T-helper 1 cell treated with Interleukin-12 subunit alpha and Interleukin-12 subunit beta and Interleukin-4 antibody, amounts not matched to agents 30 ng/mL and 1 ng/mL, for 36 hours (primary cell): ENCODE measurements at regions not wholly inside any gene's neighbourhood (a gene's known extent, or its start where the extent isn't known, plus 50 kb on each side); places are given as distances from the start of the nearest gene placed in this dataset.
"Not testable (repeated sequence)": the region's sequence is repeated elsewhere in the genome, so short reads cannot be mapped to it uniquely, and the experiment has no call there.

Experiments
- intact Hi-C: fragments of 100-400 bp; cut with micrococcal nuclease; formaldehyde crosslinking; loops from one replicate; pipeline ENCODE4 v1.15.1; 2024

DNA sequence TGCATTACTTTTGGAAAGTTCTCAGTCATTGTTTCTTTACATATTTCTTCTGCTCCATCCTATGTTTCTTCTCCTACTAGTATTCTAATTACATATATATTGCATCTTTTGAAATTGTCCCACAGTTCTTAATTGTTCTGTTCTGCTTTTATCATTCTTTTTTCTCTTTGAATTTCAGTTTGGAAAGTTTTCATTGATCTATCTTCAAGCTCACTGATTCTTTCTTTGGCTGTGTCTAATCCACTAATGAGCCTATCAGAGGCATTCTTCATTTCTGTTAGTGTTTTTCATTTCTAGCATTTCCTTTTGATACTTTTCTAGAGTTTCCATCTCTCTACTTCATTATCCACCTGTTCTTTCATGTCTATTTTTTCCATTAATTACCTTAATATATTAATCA lies 159.0 kb upstream of the KCNJ15 start:
- intact Hi-C loops, result no loop called here

DNA sequence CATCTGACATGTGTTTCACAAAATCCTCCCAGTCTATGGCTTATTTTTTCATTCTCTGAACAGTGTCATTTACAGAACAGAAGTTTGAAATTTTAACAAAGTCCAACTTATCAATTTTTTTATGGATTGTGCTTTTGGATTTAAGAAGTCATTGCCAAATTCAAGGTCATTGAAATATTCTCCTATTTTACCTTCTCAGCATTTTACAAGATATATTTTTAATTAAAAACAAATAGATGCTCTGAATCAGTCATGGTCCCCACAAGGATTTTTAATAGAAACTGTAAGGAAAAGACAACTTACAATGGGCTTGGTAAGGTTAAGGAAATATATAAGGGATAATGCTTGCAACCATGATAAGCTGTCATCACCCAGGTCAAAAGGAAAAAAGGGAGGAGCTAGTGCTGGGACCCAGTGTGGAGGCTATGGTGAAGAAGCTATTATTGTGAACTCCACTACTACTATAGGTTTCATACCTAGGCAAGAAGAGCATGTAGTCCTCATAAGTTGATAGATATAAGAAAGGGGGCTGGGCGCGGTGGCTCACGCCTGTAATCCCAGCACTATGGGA lies 144.5 kb upstream of the KCNJ15 start:
- intact Hi-C loops, result no loop called here

DNA sequence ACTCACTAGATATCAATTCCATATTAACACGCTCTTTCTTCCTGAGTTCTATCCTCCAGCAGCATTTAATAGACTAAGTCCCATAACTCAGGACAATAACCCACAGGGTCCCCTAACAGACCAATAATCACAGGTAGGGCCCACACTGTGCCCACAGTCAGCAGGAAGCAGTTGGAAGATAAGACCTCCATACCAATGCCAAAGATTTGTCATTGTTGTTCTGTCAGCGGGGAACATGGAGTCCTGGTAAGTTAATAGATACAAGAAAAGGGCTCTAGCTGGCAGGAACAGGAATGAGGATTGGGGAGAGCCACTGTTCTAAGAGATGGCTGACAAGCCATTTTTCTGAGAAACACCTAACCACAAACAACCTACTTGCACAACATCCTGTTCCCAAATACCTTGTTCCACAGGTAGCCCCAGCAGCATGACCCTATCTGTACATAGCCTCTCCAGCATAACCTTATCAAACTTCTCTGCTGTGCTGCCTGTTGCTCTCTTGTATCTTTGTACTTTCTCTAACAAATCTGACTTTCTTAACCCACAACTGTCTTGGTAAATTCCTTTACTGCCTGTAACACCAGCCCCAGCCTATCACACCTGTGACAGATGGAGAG lies 142.0 kb upstream of the KCNJ15 start:
- intact Hi-C loops, result no loop called here

DNA sequence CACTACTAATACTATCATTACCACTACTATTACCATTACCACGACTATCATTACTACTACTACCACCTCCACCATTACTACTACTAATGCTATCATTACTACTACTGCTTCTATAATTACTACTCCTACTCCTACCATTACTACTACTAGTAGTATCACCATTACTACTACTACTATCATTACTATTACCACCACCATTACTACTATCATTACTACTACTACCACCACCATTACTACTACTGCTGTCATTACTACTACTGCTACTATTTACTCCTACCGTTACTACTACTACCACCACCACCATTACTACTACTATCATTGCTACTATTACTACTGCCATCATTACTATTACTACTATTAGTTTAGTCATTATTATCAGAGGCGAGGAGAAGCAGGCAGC lies 140.9 kb upstream of the KCNJ15 start:
- intact Hi-C loops, result no loop called here

DNA sequence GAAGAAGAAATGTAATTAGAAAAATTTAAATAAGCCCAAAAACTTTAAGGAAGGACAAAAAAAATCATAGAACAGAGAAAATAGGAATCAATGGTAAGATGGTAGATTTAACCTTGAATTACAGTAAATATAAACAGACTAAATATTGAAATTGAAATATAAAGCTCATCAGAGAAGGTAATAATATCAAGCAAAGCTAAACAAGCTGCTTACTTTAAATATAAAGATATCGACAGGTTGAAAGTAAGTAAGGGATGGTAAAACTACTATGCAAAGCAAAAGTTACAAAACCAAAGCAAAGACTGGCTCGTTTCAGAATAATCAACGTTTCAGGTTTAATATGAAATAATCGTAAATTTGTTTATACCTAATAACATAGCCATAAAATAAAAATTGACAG lies 137.0 kb upstream of the KCNJ15 start:
- intact Hi-C loops, result no loop called here

DNA sequence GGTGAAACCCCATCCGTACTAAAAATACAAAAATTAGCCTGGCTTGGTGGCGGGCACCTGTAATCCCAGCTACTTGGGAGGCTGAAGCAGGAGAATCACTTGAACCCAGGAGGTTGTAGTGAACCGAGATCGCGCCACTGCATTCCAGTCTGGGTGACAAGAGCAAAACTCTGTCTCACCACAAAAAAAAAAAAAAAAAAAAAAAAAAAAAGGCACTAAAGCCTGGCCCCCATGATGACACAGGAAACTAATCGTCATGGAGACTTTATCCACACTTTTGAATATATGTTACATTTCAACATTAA lies 136.2 kb upstream of the KCNJ15 start:
- intact Hi-C loops, result not testable (repeated sequence)

DNA sequence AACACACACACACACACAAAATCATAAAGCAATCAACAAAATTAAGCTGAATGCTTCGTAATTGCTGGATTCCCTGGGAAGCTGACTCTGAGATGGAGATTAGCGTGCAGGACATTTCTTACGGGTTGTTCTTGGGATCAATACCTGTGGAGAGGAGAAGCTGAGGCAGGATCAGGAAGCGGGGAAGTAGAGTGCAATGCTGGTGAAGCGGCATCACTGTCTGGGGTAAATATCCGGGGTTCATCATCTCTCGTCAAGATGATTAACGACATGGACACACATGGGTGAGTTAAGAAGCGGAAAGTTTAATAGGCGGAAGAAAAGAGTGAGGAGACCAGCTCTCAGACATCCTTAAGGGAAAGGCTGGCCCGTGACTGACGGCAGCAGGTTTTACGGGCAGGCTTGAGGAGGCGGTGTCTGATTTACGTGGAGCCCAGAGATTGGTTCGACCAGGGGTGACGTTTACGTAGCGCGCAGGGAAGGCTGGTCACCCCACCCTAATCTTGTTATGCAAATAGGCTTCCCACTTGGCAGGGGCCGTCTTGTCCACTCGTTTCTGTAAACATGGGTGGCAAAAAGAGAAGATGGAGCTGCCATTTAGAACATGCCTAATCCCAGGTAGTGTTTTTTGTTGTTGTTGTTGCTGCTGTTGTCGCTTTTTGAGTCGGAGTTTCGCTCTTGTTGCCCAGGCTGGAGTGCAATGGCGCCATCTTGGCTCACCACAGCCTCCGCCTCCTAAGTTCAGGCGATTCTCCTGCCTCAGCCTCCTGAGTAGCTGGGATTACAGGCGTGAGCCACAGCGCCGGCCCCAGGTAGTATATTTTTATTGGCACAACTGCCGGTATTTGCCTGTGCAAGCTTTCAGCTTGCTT lies 135.6 kb upstream of the KCNJ15 start:
- intact Hi-C loops, result no loop called here

DNA sequence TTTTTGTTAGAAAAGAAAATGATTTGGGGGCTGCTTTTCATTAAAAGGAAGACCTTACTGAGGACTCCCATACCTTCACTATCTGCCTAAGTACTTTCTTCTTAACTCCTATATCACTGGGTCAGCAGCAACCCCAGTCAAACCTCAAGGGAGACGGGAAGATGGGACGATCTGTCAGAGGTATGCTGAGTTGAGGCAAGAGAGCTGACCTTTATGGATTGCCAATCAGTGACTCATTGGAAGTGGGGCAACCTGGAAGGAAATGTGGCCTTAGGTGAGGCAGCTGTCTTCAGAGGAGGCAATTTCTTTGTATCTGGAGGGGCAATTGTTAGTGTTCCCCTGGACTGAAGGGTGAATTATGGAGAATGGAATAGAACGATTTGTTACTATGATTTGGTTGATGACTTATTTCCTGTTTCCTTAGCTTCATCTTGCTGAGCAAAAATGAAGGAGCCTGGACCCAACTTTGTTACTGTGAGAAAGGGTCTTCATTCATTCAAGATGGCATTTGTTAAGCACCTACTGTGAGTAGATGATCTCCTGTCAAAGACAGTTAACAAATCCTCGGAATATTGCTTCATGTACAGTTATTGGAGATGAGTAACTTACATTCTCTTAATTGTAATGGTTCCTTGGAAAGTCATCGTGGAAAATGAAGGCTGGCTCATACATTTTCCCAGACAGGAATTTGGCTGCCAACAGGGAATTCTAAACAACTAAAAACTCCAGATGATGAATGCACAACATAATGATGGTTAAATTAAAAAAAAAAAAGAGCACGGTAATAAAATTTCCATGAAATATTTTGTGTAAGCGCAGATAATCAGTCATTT lies 134.7 kb upstream of the KCNJ15 start:
- intact Hi-C loops, result no loop called here

DNA sequence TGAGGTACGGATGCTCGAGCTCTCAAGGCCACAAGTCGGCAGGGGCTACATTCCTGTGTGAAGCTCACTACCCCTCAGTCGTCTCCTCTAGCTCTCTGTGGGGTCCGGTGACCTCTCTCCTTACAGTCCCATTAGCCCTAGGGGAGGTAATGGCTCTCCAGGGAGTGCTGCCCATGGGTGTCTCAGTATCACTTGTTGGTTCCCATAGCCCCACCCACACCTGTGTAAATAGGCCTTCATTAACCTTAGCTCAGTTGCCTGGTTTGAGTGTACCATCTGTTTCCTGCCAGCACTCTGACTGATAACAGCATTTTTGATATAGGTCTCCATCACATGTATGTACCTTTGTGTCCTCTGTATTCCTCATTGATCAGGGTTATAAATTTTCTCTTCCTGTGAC lies 133.2 kb upstream of the KCNJ15 start:
- intact Hi-C loops, result no loop called here

DNA sequence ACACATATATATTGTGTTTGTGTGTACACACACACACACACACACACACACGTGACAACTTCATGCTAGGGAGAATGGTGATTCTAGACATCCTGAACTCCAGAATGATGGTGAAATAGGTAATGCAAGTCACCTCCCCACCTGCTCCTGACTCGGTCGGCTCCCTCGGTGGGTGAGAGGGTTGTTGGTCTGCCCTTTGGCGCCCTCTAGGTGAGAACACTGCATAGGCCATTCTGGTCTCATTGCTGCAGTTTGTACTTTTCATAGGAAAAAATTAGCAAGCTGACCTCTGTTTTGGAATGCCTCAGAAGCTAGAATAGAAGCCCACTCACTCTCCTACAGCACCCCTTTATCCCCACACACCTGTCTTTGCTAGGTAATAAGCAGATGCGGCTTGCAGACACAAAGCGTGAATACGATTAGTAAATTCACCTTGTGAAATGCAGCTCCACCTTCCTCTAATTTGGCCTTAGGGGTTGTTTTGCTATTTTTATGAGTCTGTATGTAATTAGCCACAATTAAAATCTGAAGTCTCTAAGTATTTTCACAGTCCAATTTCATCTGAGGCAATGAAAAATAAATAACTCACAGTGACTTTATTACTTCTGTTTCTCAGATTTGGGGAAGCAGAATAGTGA lies 130.0 kb upstream of the KCNJ15 start:
- intact Hi-C loops, result loop anchor here (2.0 kb wide), 1 partner anchor 426 kb away; no protein-coding TSS in a partner anchor

DNA sequence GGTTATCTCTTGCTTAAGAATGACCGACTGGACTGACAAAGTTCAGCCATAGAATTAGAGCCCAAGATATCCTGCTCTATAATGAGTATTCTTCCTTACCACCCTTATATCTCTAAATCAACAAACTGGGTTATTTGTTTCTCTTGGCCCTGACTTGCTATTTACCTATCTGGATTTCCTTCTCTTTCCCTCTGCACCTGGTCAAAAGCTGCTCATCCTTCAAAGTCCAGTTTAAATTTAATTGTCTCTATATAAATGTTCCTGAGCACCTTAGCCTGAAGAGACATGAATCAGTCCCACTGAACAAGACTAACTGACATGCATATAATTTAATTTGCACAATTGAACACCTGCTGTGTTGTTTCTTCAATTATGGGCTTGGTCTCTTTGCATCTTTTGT lies 127.1 kb upstream of the KCNJ15 start:
- intact Hi-C loops, result no loop called here

DNA sequence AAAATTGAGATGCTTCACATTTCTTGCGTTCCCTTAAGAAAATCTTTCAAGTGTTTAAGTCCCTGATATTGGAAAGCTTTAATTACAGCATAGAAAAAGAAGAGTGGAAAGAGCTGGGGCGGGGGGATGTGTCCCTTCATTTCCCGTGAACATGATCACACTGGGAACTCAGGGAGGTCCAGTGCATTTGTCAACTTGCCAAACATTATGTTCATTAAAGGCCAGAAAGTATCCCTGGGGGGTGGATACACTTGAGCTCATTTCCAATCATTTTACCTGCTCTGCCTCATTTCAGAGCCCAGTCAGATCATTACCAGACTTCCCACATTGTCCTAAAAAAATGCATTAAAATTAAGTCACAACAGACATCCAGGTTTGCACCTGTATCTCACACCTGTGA lies 123.6 kb upstream of the KCNJ15 start:
- intact Hi-C loops, result no loop called here

DNA sequence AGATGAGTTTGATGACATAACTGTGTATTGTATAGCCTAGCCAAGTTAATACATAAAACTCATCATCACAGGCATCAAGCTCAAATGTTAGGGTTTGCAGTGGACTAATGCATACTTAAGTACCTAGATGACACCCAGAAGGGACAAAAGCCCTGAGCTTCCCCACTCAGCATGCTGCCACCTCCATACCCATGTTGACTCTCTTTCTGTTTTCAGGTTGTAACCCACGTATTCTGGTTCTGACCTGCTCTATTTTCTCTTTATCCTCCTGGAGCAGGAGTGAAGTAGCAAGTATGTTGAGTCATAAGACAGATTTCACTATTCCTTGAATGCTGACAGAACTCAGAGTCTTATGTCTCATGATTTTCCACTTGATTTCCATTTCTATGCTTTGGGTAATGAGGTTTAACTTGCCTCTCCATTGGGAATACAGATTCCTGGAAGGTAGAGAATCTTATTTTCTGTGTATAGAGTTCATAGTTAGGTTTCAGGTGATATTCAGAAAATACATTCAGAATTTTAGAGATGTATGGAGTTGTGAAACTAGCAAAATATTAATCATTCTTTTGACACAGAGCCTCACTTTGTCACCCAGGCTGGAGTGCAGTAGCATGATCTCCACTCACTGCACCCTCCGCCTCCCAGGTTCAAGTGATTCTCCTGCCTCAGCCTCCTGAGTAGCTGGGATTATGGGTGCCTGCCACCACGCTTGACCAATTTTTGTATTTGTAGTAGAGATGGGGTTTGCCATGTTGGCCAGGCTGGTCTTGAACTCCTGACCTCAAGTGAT lies 122.5 kb upstream of the KCNJ15 start:
- intact Hi-C loops, result no loop called here

DNA sequence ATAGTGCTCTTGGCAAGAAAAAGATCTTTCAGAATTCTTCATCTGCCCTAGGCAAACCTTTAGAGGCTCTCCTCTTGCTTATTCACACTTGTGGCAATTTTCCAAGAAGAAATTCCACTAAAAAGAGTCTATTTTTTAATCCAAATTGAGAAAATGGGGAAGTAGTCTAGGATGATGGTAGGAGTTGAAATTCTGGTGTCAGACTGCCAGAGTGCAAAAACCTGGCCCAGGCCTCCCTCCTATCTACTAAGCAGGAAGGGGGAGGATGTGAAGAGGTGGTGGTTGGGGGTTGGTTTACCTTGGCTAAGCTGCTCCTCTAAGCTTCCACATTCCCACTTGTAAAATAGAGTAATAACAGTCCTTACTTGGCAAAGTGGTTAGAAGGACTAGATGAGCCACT lies 120.6 kb upstream of the KCNJ15 start:
- intact Hi-C loops, result no loop called here

DNA sequence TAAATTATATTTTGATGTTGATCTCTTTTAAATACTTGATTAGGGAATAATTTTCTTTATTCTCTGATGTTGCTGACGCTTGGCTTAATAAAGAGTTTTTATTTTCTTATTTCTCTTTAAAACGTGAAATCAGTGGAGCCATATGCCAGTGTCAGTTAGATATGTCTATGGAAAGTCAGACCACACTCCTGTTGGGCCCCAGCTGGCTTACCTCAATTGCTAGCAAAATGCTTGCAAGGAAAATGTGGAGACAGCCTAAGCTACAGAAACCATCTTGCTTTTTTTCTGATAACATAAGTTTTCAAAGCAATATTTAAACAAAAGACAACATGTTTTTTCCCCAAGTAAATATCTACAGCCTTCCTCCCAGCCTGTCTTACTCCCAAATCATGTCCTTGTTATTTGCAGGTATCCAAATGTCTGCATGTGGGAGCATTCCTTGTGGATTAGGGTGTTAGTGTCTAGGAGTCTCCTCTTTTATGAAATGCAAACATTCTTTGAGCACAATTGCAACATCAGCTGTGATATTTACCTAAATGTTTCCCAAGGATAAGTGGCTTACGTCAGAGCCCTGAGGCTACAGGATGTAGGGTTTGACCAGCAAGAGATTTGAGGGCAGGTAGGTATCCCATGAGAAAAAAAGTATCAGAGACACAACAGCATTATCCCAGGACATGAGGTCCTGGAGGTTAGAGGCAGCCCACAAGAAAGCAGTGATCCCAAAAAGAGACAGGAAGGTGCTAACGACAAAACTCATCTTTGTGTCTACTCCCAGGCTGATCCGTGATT lies 117.2 kb upstream of the KCNJ15 start:
- intact Hi-C loops, result no loop called here

DNA sequence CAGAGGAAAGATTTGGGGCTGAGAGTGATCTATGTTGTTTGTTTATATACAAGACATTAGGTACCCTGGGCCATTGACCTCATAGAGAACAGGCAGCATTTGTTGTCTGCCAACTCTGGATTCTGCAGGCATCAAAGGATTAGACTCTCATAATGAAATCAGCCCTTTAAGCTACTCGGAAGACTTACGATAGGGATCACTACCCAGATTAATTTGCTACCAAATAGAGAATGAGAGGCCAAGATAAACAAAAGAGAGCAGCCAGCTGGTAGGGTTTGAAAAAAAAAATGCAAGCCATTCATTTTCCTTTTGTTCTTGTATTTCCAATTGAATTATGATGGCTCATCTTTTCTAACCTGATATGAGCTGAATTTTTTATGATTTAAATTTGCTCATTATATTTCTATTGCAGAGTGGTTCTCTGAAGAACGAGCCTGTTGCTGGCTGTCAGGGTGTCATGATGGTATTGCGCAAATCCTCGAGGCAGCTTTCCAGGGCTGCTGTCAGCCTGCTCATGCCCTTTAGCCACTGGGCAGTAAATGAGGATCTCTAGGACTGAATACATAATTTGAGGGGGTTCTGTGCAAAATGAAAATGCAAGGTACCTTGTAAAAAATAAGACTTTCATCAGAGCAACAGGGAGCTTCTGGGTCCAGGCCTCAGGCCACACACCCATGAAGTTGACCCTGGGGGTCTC lies 116.4 kb upstream of the KCNJ15 start:
- intact Hi-C loops, result no loop called here

DNA sequence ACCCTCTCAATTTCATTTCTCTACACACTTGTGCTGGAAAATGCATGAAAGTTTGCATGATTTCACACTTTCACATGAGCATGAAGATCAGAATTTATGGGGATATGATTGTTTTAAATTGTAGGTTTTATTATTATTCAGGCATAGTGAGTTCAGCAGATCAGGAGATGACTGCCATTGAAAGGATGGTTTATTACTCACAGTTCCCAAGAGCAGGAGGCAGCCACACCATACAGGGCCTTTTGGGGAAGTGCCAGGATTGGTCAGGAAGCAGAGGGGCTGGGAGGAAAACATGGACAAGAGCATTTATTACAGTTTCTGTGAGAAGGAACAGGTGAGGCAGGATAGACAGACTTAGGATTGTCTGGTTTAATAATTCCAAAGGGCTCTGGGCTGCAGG lies 114.6 kb upstream of the KCNJ15 start:
- intact Hi-C loops, result no loop called here

DNA sequence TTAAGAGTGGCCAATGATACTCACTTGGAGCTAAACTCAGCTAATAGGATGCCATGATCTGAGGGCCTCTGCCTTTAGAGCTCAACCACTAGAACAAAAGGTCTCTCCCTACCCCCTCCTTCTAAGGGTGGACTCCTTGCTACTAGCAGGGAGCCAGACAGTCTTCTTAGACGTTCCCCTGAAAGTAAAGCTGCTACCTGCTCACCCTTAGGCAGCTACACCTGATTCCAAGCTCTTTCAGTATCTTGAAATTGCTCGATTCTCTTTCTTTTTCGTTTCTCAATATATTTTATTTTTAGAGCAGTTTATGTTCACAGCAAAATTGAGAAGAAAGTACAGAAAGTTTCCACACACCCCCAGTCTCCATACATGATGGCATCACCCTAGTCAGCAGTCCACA lies 112.6 kb upstream of the KCNJ15 start:
- intact Hi-C loops, result no loop called here

DNA sequence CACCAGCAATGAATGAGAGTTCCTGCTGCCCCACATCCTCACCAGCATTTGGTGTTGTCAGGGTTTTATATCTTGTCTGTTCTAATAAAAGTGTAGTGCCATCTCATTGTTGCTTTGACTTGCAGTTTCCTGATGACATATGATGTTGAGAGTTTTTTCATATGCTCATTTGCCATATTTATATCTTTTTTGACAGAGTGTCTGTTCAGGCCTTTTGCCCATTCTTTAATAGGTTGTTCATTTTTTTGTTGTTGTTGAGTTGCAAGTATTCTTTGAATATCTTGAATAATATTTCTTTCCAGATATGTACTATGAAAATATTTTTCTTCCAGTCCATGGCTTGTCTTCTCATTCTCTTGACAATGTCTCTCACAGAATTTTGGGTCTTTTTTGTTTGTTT lies 111.7 kb upstream of the KCNJ15 start:
- intact Hi-C loops, result no loop called here
